HepG2 (cell line): ENCODE measurements at regions not wholly inside any gene's neighbourhood (a gene's known extent, or its start where the extent isn't known, plus 50 kb on each side); places are given as distances from the start of the nearest gene placed in this dataset.

Experiments
- JUND ChIP-seq: sonication (generic); formaldehyde crosslinking; IDR thresholded peaks from 2 replicates; pipeline ENCODE4 v1.8.0; 2022; ENCODE audit warnings: mild to moderate bottlenecking, missing genetic modification reagents
- MAFK ChIP-seq, 2 experiments: IDR thresholded peaks in 1 of 2; conservative IDR thresholded peaks in 1 of 2; 2 replicates each; pipeline ENCODE4 v1.6.1; 2011; ENCODE audit warnings: improper control_type of control experiment in 2 of 2, low read length in 2 of 2
- RELA ChIP-seq: sonication (generic); formaldehyde crosslinking; IDR thresholded peaks from 2 replicates; pipeline ENCODE4 v1.4.0; 2020; ENCODE audit warnings: missing genetic modification reagents
- ZNF274 ChIP-seq: sonication (generic); formaldehyde crosslinking; IDR thresholded peaks from 2 replicates; pipeline ENCODE4 v1.5.1; 2020; ENCODE audit warnings: mild to moderate bottlenecking, missing genetic modification reagents
- ZNF83 ChIP-seq: sonication (generic); formaldehyde crosslinking; IDR thresholded peaks from 2 replicates; pipeline ENCODE4 v1.4.0; 2020; ENCODE audit warnings: missing genetic modification reagents, mild to moderate bottlenecking, borderline replicate concordance
- TF ChIP-seq, protein P1 (sequence below): sonication (generic); formaldehyde crosslinking; IDR thresholded peaks from 2 replicates; pipeline ENCODE4 v1.5.0; 2020; ENCODE audit warnings: mild to moderate bottlenecking, missing genetic modification reagents, moderate library complexity

DNA sequence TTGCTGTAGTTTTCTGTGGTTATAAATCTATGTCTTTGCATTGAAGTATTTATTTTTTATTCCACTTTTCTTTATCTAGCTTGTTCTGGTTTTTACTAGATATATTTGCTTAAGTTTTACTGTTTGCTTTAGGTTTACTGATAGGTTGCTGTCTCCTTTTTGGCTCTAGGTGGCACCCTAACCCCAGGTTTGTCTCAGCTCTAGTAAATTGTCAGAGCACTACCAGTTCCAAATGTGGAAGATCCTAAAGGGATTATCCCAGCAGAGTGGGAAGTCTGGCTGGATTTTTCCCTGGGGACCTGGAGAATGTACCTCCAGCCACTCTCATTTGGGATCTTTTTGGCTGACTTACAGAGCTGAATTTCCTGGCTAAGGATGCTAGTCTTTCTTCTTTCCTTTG lies 106.1 kb downstream of the PBDC1 start:
- no peak for TF ChIP-seq MAFK (conservative IDR thresholded peaks at IDR 0.05 in 1 of 2, IDR thresholded peaks at IDR 0.05 in 1 of 2; ENCODE audit: low read length in 2 of 2)
- TF ChIP-seq ZNF83 (CRISPR knock-in tag): no peak
- TF ChIP-seq, protein P1, sequence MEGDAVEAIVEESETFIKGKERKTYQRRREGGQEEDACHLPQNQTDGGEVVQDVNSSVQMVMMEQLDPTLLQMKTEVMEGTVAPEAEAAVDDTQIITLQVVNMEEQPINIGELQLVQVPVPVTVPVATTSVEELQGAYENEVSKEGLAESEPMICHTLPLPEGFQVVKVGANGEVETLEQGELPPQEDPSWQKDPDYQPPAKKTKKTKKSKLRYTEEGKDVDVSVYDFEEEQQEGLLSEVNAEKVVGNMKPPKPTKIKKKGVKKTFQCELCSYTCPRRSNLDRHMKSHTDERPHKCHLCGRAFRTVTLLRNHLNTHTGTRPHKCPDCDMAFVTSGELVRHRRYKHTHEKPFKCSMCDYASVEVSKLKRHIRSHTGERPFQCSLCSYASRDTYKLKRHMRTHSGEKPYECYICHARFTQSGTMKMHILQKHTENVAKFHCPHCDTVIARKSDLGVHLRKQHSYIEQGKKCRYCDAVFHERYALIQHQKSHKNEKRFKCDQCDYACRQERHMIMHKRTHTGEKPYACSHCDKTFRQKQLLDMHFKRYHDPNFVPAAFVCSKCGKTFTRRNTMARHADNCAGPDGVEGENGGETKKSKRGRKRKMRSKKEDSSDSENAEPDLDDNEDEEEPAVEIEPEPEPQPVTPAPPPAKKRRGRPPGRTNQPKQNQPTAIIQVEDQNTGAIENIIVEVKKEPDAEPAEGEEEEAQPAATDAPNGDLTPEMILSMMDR (CRISPR knock-in tag): peak; percentile 67
- no peak for TF ChIP-seq RELA (CRISPR knock-in tag)
- TF ChIP-seq JUND (CRISPR knock-in tag): no peak
- TF ChIP-seq ZNF274: no peak
